ENCODE measurements at regions not wholly inside any gene's neighbourhood (a gene's known extent, or its start where the extent isn't known, plus 50 kb on each side); places are given as distances from the start of the nearest gene placed in this dataset.

DNA sequence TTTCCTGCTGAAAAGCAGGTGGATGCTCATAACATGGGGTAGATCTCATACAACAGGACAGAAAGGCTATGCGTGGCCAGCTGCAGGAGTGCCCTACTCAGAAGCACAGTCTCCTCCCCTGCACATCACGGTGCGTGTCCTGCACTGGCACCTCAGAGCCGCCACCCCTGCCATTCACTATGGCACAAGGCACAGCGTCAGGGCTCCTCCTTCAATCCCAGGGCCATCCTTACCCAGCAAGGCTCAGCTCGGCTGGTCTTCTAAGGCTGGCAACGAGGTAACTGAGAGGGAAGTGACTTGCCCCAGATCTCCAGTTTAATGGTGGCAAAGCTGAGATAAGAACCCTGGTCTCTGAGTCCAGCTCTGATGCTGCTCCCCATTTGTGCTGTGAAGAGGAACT lies 97.1 kb downstream of the CPN2 start:
- H3K4me1 ChIP-seq (ENCODE audit: control insufficient read depth in 1 of 2, insufficient read depth in 2 of 2, low read length in 2 of 2): peaks cover 3 to 6% of the 10 kb centered on the region in 2 experiments
- no peak overlapping the region for H3K4ac ChIP-seq (ENCODE audit: low read depth, low read length)
- no peak overlapping the region for H4K12ac ChIP-seq (ENCODE audit: low read depth, low read length)
- H3K36me3 ChIP-seq (ENCODE audit: control insufficient read depth in 1 of 2, insufficient read depth in 2 of 2, low read length in 2 of 2): no peaks in the 10 kb centered on the region
- no peak overlapping the region for H2BK12ac ChIP-seq (ENCODE audit: low read length)
- H2AK5ac ChIP-seq (ENCODE audit: low read length): no peak overlapping the region
- no peak overlapping the region for H3K18ac ChIP-seq (ENCODE audit: low read length)
- no peak overlapping the region for H2BK120ac ChIP-seq (ENCODE audit: insufficient read depth, low read length, poor library complexity)
- WGBS (ENCODE audit: extremely low coverage, insufficient coverage, insufficient read length): no CpG with 5 or more reads among the region's 7 CpGs
- H4K8ac ChIP-seq (ENCODE audit: low read depth, low read length): no peak overlapping the region
- no peak overlapping the region for H3K4me2 ChIP-seq (ENCODE audit: low read length)
- no peaks in the 10 kb centered on the region for H3K79me2 ChIP-seq (ENCODE audit: control insufficient read depth, insufficient read depth, low read length, poor library complexity)
- H4K91ac ChIP-seq (ENCODE audit: low read depth, low read length): no peak overlapping the region
- H3K27ac ChIP-seq (ENCODE audit: low read depth, low read length): no peak overlapping the region
- no peak overlapping the region for H2AFZ ChIP-seq (ENCODE audit: insufficient read depth, low read length, poor library complexity)
- H3K9ac ChIP-seq (ENCODE audit: low read length): no peak overlapping the region
- H3K23ac ChIP-seq (ENCODE audit: low read length): no peak overlapping the region
- H3K27me3 ChIP-seq (ENCODE audit: insufficient read depth, low read length): no peaks in the 10 kb centered on the region
- no peaks in the 10 kb centered on the region for H3K79me1 ChIP-seq (ENCODE audit: low read length)
- no peak overlapping the region for H3K14ac ChIP-seq (ENCODE audit: low read length)
- H2BK5ac ChIP-seq (ENCODE audit: low read depth, low read length, poor library complexity): no peak overlapping the region
- DNase-seq: no peak
- H3K4me3 ChIP-seq (ENCODE audit: low read depth, low read length): peak overlapping the region; percentile 15
- H3K9me3 ChIP-seq (ENCODE audit: insufficient read depth, low read depth, low read length): peaks cover 2% of the 10 kb centered on the region

DNA sequence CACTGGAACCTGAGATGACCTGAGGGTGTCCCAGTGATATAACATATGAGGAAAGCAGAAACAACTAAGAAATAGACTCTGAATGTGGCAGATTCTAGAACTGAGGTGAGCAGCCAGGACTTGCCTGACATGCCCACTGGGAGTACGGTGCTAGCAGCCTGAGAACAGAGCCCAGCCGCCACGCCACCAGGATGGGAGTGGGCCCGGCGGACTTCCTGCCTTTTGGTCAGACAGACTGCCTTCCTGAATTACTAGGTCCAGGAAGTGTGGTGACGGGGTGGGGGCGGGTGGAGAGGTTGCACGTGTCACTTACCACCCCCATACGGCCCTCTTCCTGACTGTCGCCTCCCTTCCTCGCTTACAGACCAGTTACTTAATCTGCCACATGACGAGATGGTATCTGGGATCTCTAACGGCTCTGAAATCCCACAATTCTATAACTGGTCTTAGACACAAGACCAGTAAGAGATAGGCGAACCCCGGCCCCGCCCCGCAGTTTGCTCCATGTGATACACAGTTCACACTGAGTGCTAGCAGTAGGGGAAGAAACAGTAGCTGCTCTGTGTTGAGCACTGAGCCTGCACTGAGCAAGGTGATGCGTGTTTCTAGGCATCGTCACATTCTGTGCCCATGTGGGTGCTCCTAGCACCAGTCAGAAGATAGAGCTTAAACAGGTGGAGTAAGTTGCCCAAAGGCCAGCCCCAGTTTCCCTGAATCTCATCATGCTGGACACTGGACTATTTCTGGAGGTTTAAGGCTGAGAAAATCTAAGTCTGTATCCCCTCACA lies 95.7 kb downstream of the CPN2 start:
- no peak overlapping the region for H2AK5ac ChIP-seq (ENCODE audit: low read length)
- no peak overlapping the region for H4K91ac ChIP-seq (ENCODE audit: low read depth, low read length)
- no peak overlapping the region for H2AFZ ChIP-seq (ENCODE audit: insufficient read depth, low read length, poor library complexity)
- no peak overlapping the region for H4K8ac ChIP-seq (ENCODE audit: low read depth, low read length)
- no peak overlapping the region for H3K4me2 ChIP-seq (ENCODE audit: low read length)
- no peak overlapping the region for H2BK12ac ChIP-seq (ENCODE audit: low read length)
- H3K14ac ChIP-seq (ENCODE audit: low read length): no peak overlapping the region
- no peaks in the 10 kb centered on the region for H3K79me1 ChIP-seq (ENCODE audit: low read length)
- H3K9me3 ChIP-seq (ENCODE audit: insufficient read depth, low read depth, low read length): peaks cover 2% of the 10 kb centered on the region
- H3K27me3 ChIP-seq (ENCODE audit: insufficient read depth, low read length): no peaks in the 10 kb centered on the region
- no peak overlapping the region for H2BK5ac ChIP-seq (ENCODE audit: low read depth, low read length, poor library complexity)
- peak; percentile 7 to 37 for DNase-seq
- H3K4me1 ChIP-seq (ENCODE audit: control insufficient read depth in 1 of 2, insufficient read depth in 2 of 2, low read length in 2 of 2): peaks cover 3 to 6% of the 10 kb centered on the region in 2 experiments
- H2BK120ac ChIP-seq (ENCODE audit: insufficient read depth, low read length, poor library complexity): no peak overlapping the region
- no peak overlapping the region for H3K18ac ChIP-seq (ENCODE audit: low read length)
- H3K9ac ChIP-seq (ENCODE audit: low read length): no peak overlapping the region
- no peak overlapping the region for H3K4me3 ChIP-seq (ENCODE audit: low read depth, low read length)
- no peak overlapping the region for H3K4ac ChIP-seq (ENCODE audit: low read depth, low read length)
- no peaks in the 10 kb centered on the region for H3K36me3 ChIP-seq (ENCODE audit: control insufficient read depth in 1 of 2, insufficient read depth in 2 of 2, low read length in 2 of 2)
- H3K23ac ChIP-seq (ENCODE audit: low read length): no peak overlapping the region
- no peaks in the 10 kb centered on the region for H3K79me2 ChIP-seq (ENCODE audit: control insufficient read depth, insufficient read depth, low read length, poor library complexity)
- no peak overlapping the region for H3K27ac ChIP-seq (ENCODE audit: low read depth, low read length)
- WGBS (ENCODE audit: extremely low coverage, insufficient coverage, insufficient read length): no CpG with 5 or more reads among the region's 19 CpGs
- no peak overlapping the region for H4K12ac ChIP-seq (ENCODE audit: low read depth, low read length)

DNA sequence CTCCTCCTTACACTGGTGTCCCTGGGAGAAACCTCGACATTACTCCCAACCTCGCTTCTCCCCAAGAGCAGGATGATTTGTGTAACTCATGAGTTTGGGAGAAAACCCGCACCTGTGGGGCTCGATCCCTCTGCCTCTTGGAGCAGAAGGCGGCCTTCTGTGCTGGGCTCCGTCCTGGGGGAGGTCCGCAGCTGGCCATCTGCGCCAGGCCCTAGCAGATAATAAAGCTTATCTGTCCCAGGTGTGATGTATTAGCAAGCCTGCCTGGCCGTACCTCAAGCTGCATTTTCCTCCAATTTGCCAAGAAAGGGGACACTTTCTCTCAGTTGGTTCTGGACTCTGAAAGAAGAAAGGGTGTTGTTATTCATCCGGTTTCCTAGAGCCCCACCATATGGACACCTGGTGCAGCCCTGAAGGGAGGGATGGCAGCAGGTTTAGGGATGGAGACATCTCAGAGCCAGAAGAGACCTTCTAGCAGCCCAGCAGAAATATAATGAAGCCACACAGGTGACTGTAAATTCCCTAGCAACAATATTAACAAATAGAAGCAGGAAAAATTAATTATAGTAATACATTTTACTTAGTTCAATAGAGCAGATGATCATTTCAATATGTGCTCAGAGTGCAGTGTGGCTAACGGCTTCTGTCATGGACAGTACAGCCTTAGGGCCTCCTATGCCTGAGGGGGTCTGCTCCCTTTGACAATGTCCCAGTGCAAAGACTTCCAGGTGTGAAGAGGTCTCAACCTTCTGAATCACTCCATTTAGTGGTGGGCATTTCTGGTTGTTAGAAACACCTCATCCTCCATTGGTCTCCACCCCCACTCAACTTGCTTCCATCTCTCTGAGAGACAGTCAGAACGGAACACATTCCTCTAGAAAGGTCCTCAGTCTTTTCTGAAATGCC lies 94.8 kb downstream of the CPN2 start:
- H3K4me2 ChIP-seq (ENCODE audit: low read length): no peak overlapping the region
- H4K12ac ChIP-seq (ENCODE audit: low read depth, low read length): no peak overlapping the region
- peaks cover 2% of the 10 kb centered on the region for H3K9me3 ChIP-seq (ENCODE audit: insufficient read depth, low read depth, low read length)
- H2BK120ac ChIP-seq (ENCODE audit: insufficient read depth, low read length, poor library complexity): no peak overlapping the region
- no peak overlapping the region for H2BK12ac ChIP-seq (ENCODE audit: low read length)
- no peak overlapping the region for H3K27ac ChIP-seq (ENCODE audit: low read depth, low read length)
- H3K79me1 ChIP-seq (ENCODE audit: low read length): no peaks in the 10 kb centered on the region
- no peak overlapping the region for H3K4ac ChIP-seq (ENCODE audit: low read depth, low read length)
- H3K23ac ChIP-seq (ENCODE audit: low read length): no peak overlapping the region
- H2AFZ ChIP-seq (ENCODE audit: insufficient read depth, low read length, poor library complexity): no peak overlapping the region
- H3K14ac ChIP-seq (ENCODE audit: low read length): no peak overlapping the region
- H3K9ac ChIP-seq (ENCODE audit: low read length): no peak overlapping the region
- peaks cover 3 to 6% of the 10 kb centered on the region in 2 experiments for H3K4me1 ChIP-seq (ENCODE audit: control insufficient read depth in 1 of 2, insufficient read depth in 2 of 2, low read length in 2 of 2)
- no peak for DNase-seq
- H4K91ac ChIP-seq (ENCODE audit: low read depth, low read length): no peak overlapping the region
- no peak overlapping the region for H2AK5ac ChIP-seq (ENCODE audit: low read length)
- H3K27me3 ChIP-seq (ENCODE audit: insufficient read depth, low read length): no peaks in the 10 kb centered on the region
- H2BK5ac ChIP-seq (ENCODE audit: low read depth, low read length, poor library complexity): no peak overlapping the region
- no CpG with 5 or more reads among the region's 12 CpGs for WGBS (ENCODE audit: extremely low coverage, insufficient coverage, insufficient read length)
- H4K8ac ChIP-seq (ENCODE audit: low read depth, low read length): no peak overlapping the region
- no peaks in the 10 kb centered on the region for H3K79me2 ChIP-seq (ENCODE audit: control insufficient read depth, insufficient read depth, low read length, poor library complexity)
- no peak overlapping the region for H3K18ac ChIP-seq (ENCODE audit: low read length)
- no peak overlapping the region for H3K4me3 ChIP-seq (ENCODE audit: low read depth, low read length)
- no peaks in the 10 kb centered on the region for H3K36me3 ChIP-seq (ENCODE audit: control insufficient read depth in 1 of 2, insufficient read depth in 2 of 2, low read length in 2 of 2)

DNA sequence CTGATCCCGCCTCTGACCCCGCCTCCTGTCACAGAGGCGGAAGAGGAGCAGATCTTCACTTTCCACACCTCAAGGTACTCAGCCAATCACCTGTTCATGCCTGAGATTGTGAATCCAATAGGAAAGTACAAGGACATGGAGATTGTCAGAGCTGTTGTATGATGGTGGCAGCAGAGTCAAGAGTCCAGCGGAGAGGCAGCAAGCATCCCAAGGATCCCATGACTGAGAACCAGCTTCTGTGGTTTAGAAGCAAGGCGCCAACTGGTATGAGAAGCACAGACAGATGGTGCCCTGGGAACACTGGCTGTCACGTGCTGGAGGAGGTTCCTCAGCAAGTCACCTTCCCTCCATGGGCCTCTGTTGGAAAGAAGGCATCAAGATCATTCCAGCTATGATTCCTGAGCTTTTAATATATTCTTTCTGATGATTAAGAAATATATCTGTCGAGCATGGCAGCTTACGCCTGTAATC lies 93.9 kb downstream of the CPN2 start:
- Histone ChIP-seq H3K18ac (ENCODE audit: low read length) (no peak overlapping the region), H3K4me2 (ENCODE audit: low read length) (no peak overlapping the region), H3K9ac (ENCODE audit: low read length) (no peak overlapping the region), H2BK5ac (ENCODE audit: low read depth, low read length, poor library complexity) (no peak overlapping the region), H2AFZ (ENCODE audit: insufficient read depth, low read length, poor library complexity) (no peak overlapping the region), H4K8ac (ENCODE audit: low read depth, low read length) (no peak overlapping the region), H3K14ac (ENCODE audit: low read length) (no peak overlapping the region), H4K12ac (ENCODE audit: low read depth, low read length) (no peak overlapping the region), H2BK12ac (ENCODE audit: low read length) (no peak overlapping the region), H3K4me3 (ENCODE audit: low read depth, low read length) (no peak overlapping the region), H3K4ac (ENCODE audit: low read depth, low read length) (no peak overlapping the region), H3K79me1 (ENCODE audit: low read length) (no peaks in the 10 kb centered on the region), H2AK5ac (ENCODE audit: low read length) (no peak overlapping the region), H3K9me3 (ENCODE audit: insufficient read depth, low read depth, low read length) (peaks cover 2% of the 10 kb centered on the region), H4K91ac (ENCODE audit: low read depth, low read length) (no peak overlapping the region), H3K27me3 (ENCODE audit: insufficient read depth, low read length) (no peaks in the 10 kb centered on the region), H3K79me2 (ENCODE audit: control insufficient read depth, insufficient read depth, low read length, poor library complexity) (no peaks in the 10 kb centered on the region), H3K27ac (ENCODE audit: low read depth, low read length) (no peak overlapping the region), H3K23ac (ENCODE audit: low read length) (no peak overlapping the region), H3K4me1 (ENCODE audit: control insufficient read depth in 1 of 2, insufficient read depth in 2 of 2, low read length in 2 of 2) (peaks cover 3 to 6% of the 10 kb centered on the region in 2 experiments), H3K36me3 (ENCODE audit: control insufficient read depth in 1 of 2, insufficient read depth in 2 of 2, low read length in 2 of 2) (no peaks in the 10 kb centered on the region), H2BK120ac (ENCODE audit: insufficient read depth, low read length, poor library complexity) (no peak overlapping the region)
- DNase-seq: no peak
- no CpG with 5 or more reads among the region's 8 CpGs for WGBS (ENCODE audit: extremely low coverage, insufficient coverage, insufficient read length)

Data from trophoblast cell (in vitro differentiated cells and primary cell).